HCT116 (cell line): ENCODE measurements at regions not wholly inside any gene's neighbourhood (a gene's known extent, or its start where the extent isn't known, plus 50 kb on each side); places are given as distances from the start of the nearest gene placed in this dataset.

ENCODE experiments used
- ATAC-seq: fragments of 200-7000 bp; cut with Tn5 transposase; 2 replicates; pipeline ENCODE4 v1.9.1; 2020; ENCODE audit warnings: mild to moderate bottlenecking, moderate library complexity
- BruUV-seq: library from RNA; stranded (reverse); fragments of 400-500 nt; replicated peaks from 2 replicates; lab custom pipeline; 2021; lab: Mats Ljungman, UMichigan
- CTCF ChIA-PET: fragments of 300-600 bp; sonication (Branson Sonifier 250); formaldehyde crosslinking; loops from one replicate; lab custom pipeline; 2021; ENCODE audit warnings: antibody characterized with exemption; lab: Charles Lee
- POLR2A ChIA-PET: fragments of 300-600, 350-600 bp; sonication (Branson Sonifier 250); formaldehyde crosslinking; loops from one replicate; lab custom pipeline; 2021; ENCODE audit warnings: antibody characterized with exemption; lab: Charles Lee
- RAD21 ChIA-PET, 2 experiments: fragments of 300-600 bp; sonication (Branson Sonifier 250); formaldehyde crosslinking; loops; one replicate each; lab custom pipeline; 2023; ENCODE audit warnings: low total read pairs in 2 of 2; ENCODE audit not compliant: uncharacterized antibody in 2 of 2, unreplicated experiment in 2 of 2, low non-redundant PET in 1 of 2; lab: Charles Lee
- DNase-seq: peaks from one replicate; pipeline ENCODE4 v3.0.0-alpha.2; 2010; ENCODE audit warnings: low read depth, low spot score
- H2AFZ ChIP-seq: fragments of 200-600 bp; shearing (Covaris generic), sonication (generic); 2 replicates; pipeline ENCODE4 v1.6.1; 2017; ENCODE audit warnings: low read depth, mixed run types, mixed read lengths, antibody characterized with exemption, low read length; ENCODE audit not compliant: poor library complexity, severe bottlenecking
- H3K27ac ChIP-seq: 2 replicates; pipeline ENCODE4 v1.5.1; 2012; ENCODE audit warnings: low read depth, low read length
- H3K27me3 ChIP-seq: fragments of 200-600 bp; sonication (generic); 2 replicates; pipeline ENCODE4 v1.6.1; 2016; ENCODE audit warnings: mixed run types, low read length, mixed read lengths; ENCODE audit not compliant: insufficient read depth
- H3K36me3 ChIP-seq, 2 experiments: fragments of 200-500 bp in 1 of 2; fragments of 200-600 bp in 1 of 2; sonication (Bioruptor generic) in 1 of 2; sonication (generic) in 1 of 2; 2 replicates each; pipeline versions ENCODE4 v1.5.1 to v1.6.1; 2014 to 2016; ENCODE audit warnings: low read length in 2 of 2, inconsistent platforms in 1 of 2, mixed read lengths in 1 of 2, mixed run types in 1 of 2; ENCODE audit not compliant: insufficient read depth in 2 of 2, control insufficient read depth in 1 of 2
- H3K4me1 ChIP-seq, 2 experiments: fragments of 200-600 bp in 1 of 2; sonication (generic) in 1 of 2; 2 replicates each; pipeline versions ENCODE4 v1.5.1 to v1.6.1; 2012 to 2017; ENCODE audit warnings: low read length in 2 of 2, inconsistent platforms in 1 of 2, mild to moderate bottlenecking in 1 of 2, mixed read lengths in 1 of 2, mixed run types in 1 of 2, moderate library complexity in 1 of 2; ENCODE audit not compliant: insufficient read depth in 2 of 2, control insufficient read depth in 1 of 2
- H3K4me2 ChIP-seq: fragments of 200-600 bp; sonication (generic); 2 replicates; pipeline ENCODE4 v1.6.1; 2017; ENCODE audit warnings: mixed run types, low read length, mixed read lengths
- H3K4me3 ChIP-seq, 2 experiments: fragments of 200-600 bp in 1 of 2; sonication (generic) in 1 of 2; replicated peaks in 1 of 2; 2 replicates each; pipeline ENCODE4 v1.5.1; 2011 to 2016; ENCODE audit warnings: low read length in 2 of 2, control low read depth in 1 of 2, low read depth in 1 of 2, mild to moderate bottlenecking in 1 of 2, mixed read lengths in 1 of 2, mixed run types in 1 of 2
- H3K79me2 ChIP-seq: fragments of 200-600 bp; sonication (generic); 2 replicates; pipeline ENCODE4 v1.6.1; 2017; ENCODE audit warnings: mild to moderate bottlenecking, mixed run types, low read length, moderate library complexity, mixed read lengths; ENCODE audit not compliant: insufficient read depth
- H3K9ac ChIP-seq: fragments of 200-600 bp; sonication (generic); 2 replicates; pipeline ENCODE4 v1.6.1; 2016; ENCODE audit warnings: low read length, mixed read lengths
- H3K9me2 ChIP-seq: fragments of 200-600 bp; sonication (generic), shearing (Covaris generic); 2 replicates; pipeline ENCODE4 v1.6.1; 2017; ENCODE audit warnings: mixed run types, mild to moderate bottlenecking, moderate library complexity; ENCODE audit not compliant: insufficient read depth
- H3K9me3 ChIP-seq, 2 experiments: fragments of 200-500 bp in 1 of 2; fragments of 200-600 bp in 1 of 2; sonication (Bioruptor generic) in 1 of 2; sonication (generic) in 1 of 2; 2 replicates each; pipeline ENCODE4 v1.6.1; 2014 to 2017; ENCODE audit warnings: low read length in 2 of 2, mixed read lengths in 2 of 2, inconsistent platforms in 1 of 2, low read depth in 1 of 2, mild to moderate bottlenecking in 1 of 2, mixed run types in 1 of 2, moderate library complexity in 1 of 2; ENCODE audit not compliant: control insufficient read depth in 1 of 2, insufficient read depth in 1 of 2
- H4K20me1 ChIP-seq: fragments of 200-600 bp; sonication (generic), shearing (Covaris generic); 2 replicates; pipeline ENCODE4 v1.6.1; 2017; ENCODE audit warnings: mixed run types, mild to moderate bottlenecking, moderate library complexity; ENCODE audit not compliant: insufficient read depth
- ELF1 ChIP-seq: IDR thresholded peaks from 2 replicates; pipeline ENCODE4 v1.6.1; 2012; ENCODE audit warnings: low read depth, borderline replicate concordance
- JUND ChIP-seq: IDR thresholded peaks from 2 replicates; pipeline ENCODE4 v1.6.1; 2012
- POLR2AphosphoS5 ChIP-seq: IDR thresholded peaks from 2 replicates; pipeline ENCODE4 v1.6.1; 2011; ENCODE audit warnings: mild to moderate bottlenecking, low read depth, low read length, moderate library complexity
- REST ChIP-seq: IDR thresholded peaks from 2 replicates; pipeline ENCODE4 v1.6.1; 2012; ENCODE audit warnings: low read depth
- SRF ChIP-seq: IDR thresholded peaks from 2 replicates; pipeline ENCODE4 v1.6.1; 2012; ENCODE audit warnings: low read depth
- ZBTB33 ChIP-seq: IDR thresholded peaks from 2 replicates; pipeline ENCODE4 v1.6.1; 2011; ENCODE audit warnings: mild to moderate bottlenecking, low read length, moderate library complexity; ENCODE audit not compliant: insufficient replicate concordance; ENCODE audit errors: extremely low read depth
- intact Hi-C: fragments of 100-400 bp; cut with micrococcal nuclease; formaldehyde crosslinking; loops from 2 replicates; pipeline ENCODE4 v1.10.0; 2022

GRCh38 chr3:83048556-83048955, 1287.1 kb upstream of the GBE1 start:
- POLR2A ChIA-PET: no interaction called here
- intact Hi-C loops: no loop called here
- Histone ChIP-seq H3K9me3 (peaks cover 1 to 15% of the 10 kb centered on the region in 2 experiments; a peak in 3 of 4 replicates), H3K4me2 (no peak overlapping the region), H3K36me3 (no peaks in the 10 kb centered on the region), H3K27ac (no peak overlapping the region), H3K9me2 (no peaks in the 10 kb centered on the region), H4K20me1 (no peaks in the 10 kb centered on the region), H3K27me3 (no peaks in the 10 kb centered on the region), H3K9ac (no peak overlapping the region), H3K79me2 (no peaks in the 10 kb centered on the region), H3K4me1 (no peaks in the 10 kb centered on the region), H2AFZ (no peak overlapping the region), H3K4me3 (no peak overlapping the region)
- DNase-seq (no peak), ATAC-seq (no peak)
- RAD21 ChIA-PET: no interaction called here
- TF ChIP-seq SRF (no peak), POLR2AphosphoS5 (no peak), ZBTB33 (no peak), REST (no peak), ELF1 (no peak), JUND (no peak)
- CTCF ChIA-PET: no interaction called here
- no TSS peak for BruUV-seq
